Kidney tubule cell (primary cell): ENCODE measurements at regions not wholly inside any gene's neighbourhood (a gene's known extent, or its start where the extent isn't known, plus 50 kb on each side); places are given as distances from the start of the nearest gene placed in this dataset.

Source experiments
- DNase-seq: peaks from one replicate; pipeline ENCODE4 v3.0.0-alpha.2; 2018; ENCODE audit warnings: low spot score

GRCh38 chr1:59022799-59023198, 239.0 kb upstream of the JUN start:
- DNase-seq, result no peak

- peak; percentile 39 for DNase-seq
Observed at GRCh38 chr1:59025201-59025600, 241.4 kb upstream of the JUN start.

GRCh38 chr1:59025898-59026426, 242.1 kb upstream of the JUN start:
- DNase-seq, result peak; percentile 47

GRCh38 chr1:59026472-59026948, 242.7 kb upstream of the JUN start:
- DNase-seq, result peak; percentile 42

- DNase-seq, result no peak
Observed at GRCh38 chr1:59027177-59027576, 243.3 kb upstream of the JUN start.

GRCh38 chr1:59028048-59028447, 244.2 kb upstream of the JUN start:
- no peak for DNase-seq

GRCh38 chr1:59029411-59030167, 245.7 kb upstream of the JUN start:
- DNase-seq, result peak; percentile 80

- no peak for DNase-seq
Observed at GRCh38 chr1:59032228-59032627, 248.4 kb upstream of the JUN start.

GRCh38 chr1:59033761-59034160, 249.9 kb upstream of the JUN start:
- DNase-seq, result no peak

- DNase-seq, result peak; percentile 52
Observed at GRCh38 chr1:59034925-59035324, 251.1 kb upstream of the JUN start.

GRCh38 chr1:59039551-59039950, 255.7 kb upstream of the JUN start:
- no peak for DNase-seq

- no peak for DNase-seq
Observed at GRCh38 chr1:59040486-59040885, 256.4 kb upstream of the FGGY start.

GRCh38 chr1:59041646-59042277, 255.1 kb upstream of the FGGY start:
- DNase-seq, result no peak

GRCh38 chr1:59043796-59044195, 253.1 kb upstream of the FGGY start:
- peak; percentile 90 for DNase-seq

- no peak for DNase-seq
Observed at GRCh38 chr1:59044535-59045121, 252.3 kb upstream of the FGGY start.

GRCh38 chr1:59045137-59045536, 251.8 kb upstream of the FGGY start:
- no peak for DNase-seq

GRCh38 chr1:59045636-59046035, 251.3 kb upstream of the FGGY start:
- DNase-seq, result no peak

GRCh38 chr1:59046134-59046533, 250.8 kb upstream of the FGGY start:
- no peak for DNase-seq

- DNase-seq, result no peak
Observed at GRCh38 chr1:59046730-59047157, 250.2 kb upstream of the FGGY start.

GRCh38 chr1:59051007-59051406, 245.9 kb upstream of the FGGY start:
- DNase-seq, result no peak

- DNase-seq, result no peak
Observed at GRCh38 chr1:59052166-59052590, 244.7 kb upstream of the FGGY start.

- DNase-seq, result no peak
Observed at GRCh38 chr1:59054172-59054571, 242.7 kb upstream of the FGGY start.
